Astrocyte of the cerebellum (primary cell): ENCODE measurements at regions not wholly inside any gene's neighbourhood (a gene's known extent, or its start where the extent isn't known, plus 50 kb on each side); places are given as distances from the start of the nearest gene placed in this dataset.

ENCODE experiments used
- DNase-seq: peaks from one replicate; pipeline ENCODE4 v3.0.0-alpha.2; 2011; ENCODE audit warnings: low read depth
- H3K4me3 ChIP-seq: 2 replicates; pipeline ENCODE4 v1.5.1; 2011; ENCODE audit warnings: mild to moderate bottlenecking, low read depth, low read length, moderate library complexity
- in situ Hi-C: cut with HindIII; loops from 2 replicates; pipeline ENCODE4 v1.10.0; 2017; ENCODE audit warnings: low sequenced_read_pairs
- TF ChIP-seq, protein P1 (sequence below): IDR thresholded peaks from 2 replicates; pipeline ENCODE4 v1.5.1; 2012; ENCODE audit warnings: low read length, low read depth, moderate library complexity, mild to moderate bottlenecking; ENCODE audit errors: missing control alignments

DNA sequence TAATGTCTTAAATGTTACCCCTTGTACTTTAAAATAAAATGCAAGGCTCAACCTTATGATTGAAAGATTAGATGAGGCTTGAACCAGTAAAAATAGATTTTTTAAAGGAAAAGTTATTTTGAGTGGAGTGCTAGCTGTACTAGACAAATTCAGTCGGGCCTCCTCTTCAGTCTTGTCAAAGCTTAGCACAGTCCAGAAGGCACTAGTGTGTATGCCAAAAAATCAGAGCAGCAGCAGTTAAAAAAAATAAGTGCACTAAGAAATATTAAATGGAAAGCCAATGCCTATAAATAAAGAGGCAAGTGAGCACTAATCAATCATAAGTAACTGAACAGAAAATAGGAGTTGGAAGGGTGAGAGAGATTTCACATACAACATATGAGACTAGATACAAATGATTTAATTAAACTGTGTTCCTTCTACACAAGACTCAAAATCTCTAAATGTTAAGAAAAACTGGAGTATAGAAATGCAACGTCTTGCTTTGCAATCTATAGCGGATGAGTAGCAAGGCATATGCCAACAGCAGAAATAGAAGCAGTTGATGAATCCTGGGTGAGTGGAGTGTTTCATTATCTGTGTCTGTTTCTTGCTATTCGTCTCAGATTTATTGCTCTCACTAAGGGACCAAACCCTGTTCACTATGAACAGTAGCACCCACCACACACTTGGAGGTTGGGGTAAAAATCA is 172.1 kb downstream of the ETNK1 start:
- in situ Hi-C loops = no loop called here
- TF ChIP-seq, protein P1, sequence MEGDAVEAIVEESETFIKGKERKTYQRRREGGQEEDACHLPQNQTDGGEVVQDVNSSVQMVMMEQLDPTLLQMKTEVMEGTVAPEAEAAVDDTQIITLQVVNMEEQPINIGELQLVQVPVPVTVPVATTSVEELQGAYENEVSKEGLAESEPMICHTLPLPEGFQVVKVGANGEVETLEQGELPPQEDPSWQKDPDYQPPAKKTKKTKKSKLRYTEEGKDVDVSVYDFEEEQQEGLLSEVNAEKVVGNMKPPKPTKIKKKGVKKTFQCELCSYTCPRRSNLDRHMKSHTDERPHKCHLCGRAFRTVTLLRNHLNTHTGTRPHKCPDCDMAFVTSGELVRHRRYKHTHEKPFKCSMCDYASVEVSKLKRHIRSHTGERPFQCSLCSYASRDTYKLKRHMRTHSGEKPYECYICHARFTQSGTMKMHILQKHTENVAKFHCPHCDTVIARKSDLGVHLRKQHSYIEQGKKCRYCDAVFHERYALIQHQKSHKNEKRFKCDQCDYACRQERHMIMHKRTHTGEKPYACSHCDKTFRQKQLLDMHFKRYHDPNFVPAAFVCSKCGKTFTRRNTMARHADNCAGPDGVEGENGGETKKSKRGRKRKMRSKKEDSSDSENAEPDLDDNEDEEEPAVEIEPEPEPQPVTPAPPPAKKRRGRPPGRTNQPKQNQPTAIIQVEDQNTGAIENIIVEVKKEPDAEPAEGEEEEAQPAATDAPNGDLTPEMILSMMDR = no peak
- no peak overlapping the region for H3K4me3 ChIP-seq
- DNase-seq = no peak

DNA sequence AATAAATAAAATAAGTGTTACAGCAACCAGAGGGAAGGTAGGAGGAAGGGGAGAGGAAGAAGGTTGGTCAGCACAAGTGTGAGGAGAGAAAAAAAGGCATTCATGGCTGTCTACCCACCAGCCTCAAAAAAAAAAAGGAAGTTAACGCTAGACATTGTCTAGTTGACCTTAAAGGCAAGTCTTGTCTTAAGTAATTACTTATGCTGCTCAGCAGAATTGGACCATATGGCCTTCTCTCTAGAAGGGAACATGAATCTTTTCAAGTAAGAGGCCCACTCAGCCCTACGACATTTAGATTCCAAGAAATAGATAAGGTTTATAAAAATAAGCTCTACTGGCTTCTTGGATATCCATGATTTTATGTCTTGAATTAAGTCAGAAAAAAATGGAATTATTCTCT is 172.7 kb downstream of the ETNK1 start:
- in situ Hi-C loops = no loop called here
- H3K4me3 ChIP-seq = no peak overlapping the region
- TF ChIP-seq, protein P1 = no peak
- DNase-seq = no peak

DNA sequence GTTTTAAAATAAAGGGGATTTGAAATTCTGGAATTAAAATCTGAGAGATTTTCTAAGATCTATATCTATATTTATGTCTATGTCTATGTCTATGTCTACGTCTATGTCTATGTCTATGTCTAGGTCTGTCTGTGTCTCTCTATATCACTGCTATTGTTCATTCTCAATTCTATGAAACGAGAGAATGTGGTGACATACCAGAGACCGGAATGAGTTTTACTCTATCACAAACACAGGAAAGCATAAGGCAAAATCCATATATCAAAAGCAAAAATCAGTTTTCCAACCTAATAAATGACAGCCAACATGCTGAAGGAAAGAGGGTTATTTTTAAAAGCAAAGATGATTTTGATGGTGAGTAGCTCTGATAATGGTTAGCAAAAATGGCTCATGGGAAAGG is 173.1 kb downstream of the ETNK1 start:
- in situ Hi-C loops = no loop called here
- H3K4me3 ChIP-seq = no peak overlapping the region
- no peak for DNase-seq
- TF ChIP-seq, protein P1 = no peak

DNA sequence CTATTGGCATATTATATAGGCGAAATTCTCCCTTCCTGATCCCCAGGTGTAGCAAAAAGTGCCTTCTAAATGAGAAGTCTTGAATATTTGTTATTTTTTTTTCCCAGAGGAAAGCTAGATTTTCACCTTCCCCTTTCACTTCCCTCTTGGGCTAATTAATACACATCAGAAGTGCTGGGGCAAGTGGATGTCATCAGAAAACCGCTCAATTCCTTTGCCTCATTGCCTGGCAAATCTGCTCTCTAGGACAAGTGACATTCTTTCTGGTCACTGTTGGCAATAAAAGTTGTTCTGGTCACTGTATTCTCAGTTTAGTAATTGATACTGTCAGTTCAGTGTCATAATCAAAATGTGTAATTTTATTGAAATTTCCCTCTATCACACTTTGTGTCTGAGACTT is 174.5 kb downstream of the ETNK1 start:
- in situ Hi-C loops = no loop called here
- DNase-seq = no peak

DNA sequence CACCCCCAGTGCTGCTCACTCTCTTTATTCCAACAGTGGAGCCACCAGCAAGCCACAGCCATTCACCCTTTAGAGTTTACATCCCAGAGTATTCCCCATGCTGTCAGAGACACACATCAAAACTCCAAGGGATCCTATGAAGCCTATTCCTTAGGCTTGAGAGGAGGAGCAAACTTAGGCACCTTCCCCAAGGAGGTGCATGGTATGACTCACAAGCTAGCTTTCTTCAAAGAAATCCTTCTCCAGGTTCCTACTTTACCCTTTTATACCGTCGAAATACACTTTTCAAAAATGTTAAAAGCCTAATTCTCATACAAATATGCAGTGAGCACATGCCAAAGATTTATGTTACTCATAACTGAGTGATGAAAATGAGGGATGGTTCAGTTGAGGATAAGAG is 175.4 kb downstream of the ETNK1 start:
- H3K4me3 ChIP-seq = no peak overlapping the region
- in situ Hi-C loops = no loop called here
- DNase-seq = no peak
- TF ChIP-seq, protein P1 = no peak

More for the DNA sequence above, 174.5 kb downstream of the ETNK1 start:
- H3K4me3 ChIP-seq = no peak overlapping the region
- TF ChIP-seq, protein P1 = no peak

DNA sequence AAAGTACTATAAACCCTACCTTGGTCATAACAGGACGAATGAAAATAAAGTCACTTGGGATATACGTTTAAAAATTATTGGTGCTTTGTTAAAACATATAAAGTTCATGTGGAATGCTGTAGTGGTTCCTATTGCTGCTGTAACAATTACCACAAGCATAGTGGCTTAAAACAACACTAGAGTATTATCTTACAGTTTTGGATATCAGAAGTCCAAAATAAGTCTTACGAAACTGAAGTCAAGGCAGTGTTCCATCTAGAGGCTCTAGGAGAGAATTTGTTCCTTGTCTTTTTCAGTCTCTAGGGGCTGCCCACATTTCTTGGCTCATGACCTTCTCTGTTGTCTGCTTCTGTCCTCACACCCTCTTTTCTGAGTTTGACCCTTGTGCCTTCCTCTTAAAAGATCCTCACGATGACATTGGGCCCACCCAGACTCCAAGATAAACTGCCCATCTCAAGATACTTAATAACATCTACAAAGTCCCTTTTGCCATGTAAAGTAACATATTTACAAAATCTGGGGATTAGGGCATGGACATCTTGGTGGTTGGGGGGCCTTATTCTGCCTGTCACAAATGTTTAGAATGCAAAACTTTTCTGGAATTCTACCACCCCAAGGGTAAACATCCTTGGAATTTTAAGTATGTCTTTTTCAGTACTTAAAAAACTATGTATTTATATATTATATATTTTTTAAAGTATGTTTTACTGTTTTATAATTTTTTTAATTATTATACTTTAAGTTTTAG is 178.1 kb downstream of the ETNK1 start:
- in situ Hi-C loops = no loop called here
- H3K4me3 ChIP-seq = no peak overlapping the region
- TF ChIP-seq, protein P1 = no peak
- DNase-seq = no peak
